GM12878 (cell line): ENCODE measurements at regions not wholly inside any gene's neighbourhood (a gene's known extent, or its start where the extent isn't known, plus 50 kb on each side); places are given as distances from the start of the nearest gene placed in this dataset.

Experiments used
- ATAC-seq: fragments of 200-7000 bp; cut with Tn5 transposase; 3 replicates; pipeline ENCODE4 v1.9.1; 2020; ENCODE audit warnings: mild to moderate bottlenecking, moderate library complexity
- BruUV-seq: library from RNA; stranded (reverse); fragments of 400-500 nt; replicated peaks from 2 replicates; lab custom pipeline; 2021; lab: Mats Ljungman, UMichigan
- CTCF ChIA-PET: fragments of 300-600 bp; sonication (Branson Sonifier 250); formaldehyde crosslinking; extraction: SDS; loops from one replicate; lab custom pipeline; 2021; ENCODE audit warnings: inconsistent platforms; lab: Yijun Ruan, JAX
- POLR2A ChIA-PET: fragments of 350-600 bp; formaldehyde crosslinking; extraction: SDS; loops from one replicate; lab custom pipeline; 2021; ENCODE audit warnings: inconsistent platforms; lab: Charles Lee
- RAD21 ChIA-PET: fragments of 300-600 bp; sonication (Branson Sonifier 250); formaldehyde crosslinking; loops from one replicate; lab custom pipeline; 2023; ENCODE audit warnings: antibody characterized with exemption; ENCODE audit not compliant: unreplicated experiment; lab: Charles Lee
- SMC1A ChIA-PET: fragments of 300-600 bp; sonication (Branson Sonifier 250); formaldehyde crosslinking; loops from one replicate; lab custom pipeline; 2023; ENCODE audit not compliant: unreplicated experiment, uncharacterized antibody; lab: Charles Lee
- DNase-seq: peaks from one replicate; pipeline ENCODE4 v3.0.0-alpha.2; 2011; ENCODE audit warnings: low read depth, low spot score
- FAIRE-seq: peaks from 3 replicates; lab custom pipeline; 2011; peaks lifted over from hg19 to GRCh38; lab: Jason Lieb, UNC
- H2AFZ ChIP-seq: 2 replicates; pipeline ENCODE4 v1.6.0; 2011; ENCODE audit warnings: low read depth, low read length, control low read depth; ENCODE audit not compliant: control insufficient read depth
- H3K27ac ChIP-seq: 2 replicates; pipeline ENCODE4 v1.5.1; 2011; ENCODE audit warnings: control low read depth; ENCODE audit not compliant: control insufficient read depth, insufficient read depth
- H3K27me3 ChIP-seq, 2 experiments: replicated peaks in 1 of 2; 2 replicates each; pipeline versions ENCODE4 v1.6.0 to v1.6.1; 2011; ENCODE audit warnings: low read length in 1 of 2; ENCODE audit not compliant: control insufficient read depth in 2 of 2, insufficient read depth in 2 of 2
- H3K36me3 ChIP-seq, 2 experiments: 2 replicates each; pipeline ENCODE4 v1.5.1; 2011; ENCODE audit warnings: low read length in 1 of 2; ENCODE audit not compliant: control insufficient read depth in 2 of 2, insufficient read depth in 2 of 2
- H3K4me1 ChIP-seq: 2 replicates; pipeline ENCODE4 v1.6.1; 2011; ENCODE audit warnings: mild to moderate bottlenecking, low read length, moderate library complexity, mixed read lengths; ENCODE audit not compliant: control insufficient read depth, insufficient read depth
- H3K4me2 ChIP-seq: 2 replicates; pipeline ENCODE4 v1.6.0; 2011; ENCODE audit warnings: control low read depth; ENCODE audit not compliant: control insufficient read depth, insufficient read depth
- H3K4me3 ChIP-seq: fragments of 200-600 bp; sonication (generic); 2 replicates; pipeline ENCODE4 v1.5.1; 2016
- H3K79me2 ChIP-seq: 2 replicates; pipeline ENCODE4 v1.6.0; 2011; ENCODE audit warnings: low read length; ENCODE audit not compliant: control insufficient read depth, insufficient read depth
- H3K9ac ChIP-seq: 2 replicates; pipeline ENCODE4 v1.8.0; 2011; ENCODE audit warnings: low read length, control low read depth, mixed read lengths; ENCODE audit not compliant: control insufficient read depth, insufficient read depth
- H3K9me3 ChIP-seq: replicated peaks from 3 replicates; pipeline ENCODE4 v1.5.1; 2011; ENCODE audit warnings: mild to moderate bottlenecking, low read length; ENCODE audit not compliant: control insufficient read depth, insufficient read depth
- H4K20me1 ChIP-seq: 2 replicates; pipeline ENCODE4 v1.6.0; 2011; ENCODE audit not compliant: control insufficient read depth, insufficient read depth
- ASH2L ChIP-seq: fragments of 300-600, 200-600 bp; sonication (generic); IDR thresholded peaks from 2 replicates; pipeline ENCODE4 v1.6.1; 2017; ENCODE audit warnings: low read depth, mild to moderate bottlenecking, borderline replicate concordance
- BCL11A ChIP-seq: IDR thresholded peaks from 2 replicates; pipeline ENCODE4 v1.6.1; 2011; ENCODE audit warnings: low read depth, low read length
- GABPA ChIP-seq: IDR thresholded peaks from 2 replicates; pipeline ENCODE4 v1.6.1; 2014; ENCODE audit warnings: antibody characterized with exemption, low read depth, mild to moderate bottlenecking, inconsistent platforms
- MTA2 ChIP-seq: fragments of 450-650 bp; IDR thresholded peaks from 2 replicates; pipeline ENCODE4 v1.6.1; 2016; ENCODE audit warnings: low read depth, mild to moderate bottlenecking, moderate library complexity
- NFXL1 ChIP-seq: fragments of 450-650 bp; IDR thresholded peaks from 2 replicates; pipeline ENCODE4 v1.6.1; 2017; ENCODE audit warnings: antibody characterized with exemption, mild to moderate bottlenecking, borderline replicate concordance
- SIN3A ChIP-seq: IDR thresholded peaks from 2 replicates; pipeline ENCODE4 v1.6.1; 2012; ENCODE audit warnings: low read depth, low read length, improper control_type of control experiment
- SREBF1 ChIP-seq: IDR thresholded peaks from 2 replicates; pipeline ENCODE4 v1.6.1; 2012; ENCODE audit warnings: mild to moderate bottlenecking, low read length
- TARDBP ChIP-seq: IDR thresholded peaks from 2 replicates; pipeline ENCODE4 v1.6.1; 2016; ENCODE audit warnings: borderline replicate concordance
- ZNF24 ChIP-seq: fragments of 450-650 bp; IDR thresholded peaks from 2 replicates; pipeline ENCODE4 v1.6.1; 2017; ENCODE audit warnings: antibody characterized with exemption, mild to moderate bottlenecking
- WGBS: methylation state at CpG from one replicate; pipeline ENCODE4 v1.1.6; 2016; ENCODE audit warnings: low lambda C conversion rate; ENCODE audit not compliant: insufficient replicate concordance, insufficient coverage; ENCODE audit errors: missing lambda C conversion rate; 5-methylcytosine and 5-hydroxymethylcytosine counted together
- in situ Hi-C: fragments of 300-500 bp; cut with MboI; formaldehyde crosslinking; loops from 9 replicates; pipeline ENCODE4 v1.14.3; 2018; ENCODE audit warnings: mixed read lengths
- intact Hi-C: fragments of 100-400 bp; cut with micrococcal nuclease; formaldehyde crosslinking; loops from one replicate; pipeline ENCODE4 v1.14.2; 2022; ENCODE audit not compliant: unreplicated experiment
- TF ChIP-seq, protein P1 (sequence below): fragments of 450-650 bp; IDR thresholded peaks from 2 replicates; pipeline ENCODE4 v1.6.1; 2018; ENCODE audit warnings: borderline replicate concordance, mild to moderate bottlenecking; ENCODE audit not compliant: partially characterized antibody
- TF ChIP-seq, protein P2 (sequence below), 3 experiments: IDR thresholded peaks in 2 of 3; conservative IDR thresholded peaks in 1 of 3; 2 replicates each; pipeline ENCODE4 v1.5.1; 2011; ENCODE audit warnings: low read depth in 3 of 3, low read length in 3 of 3, mild to moderate bottlenecking in 3 of 3, control low read depth in 2 of 3, moderate library complexity in 2 of 3, inconsistent platforms in 1 of 3, mixed read lengths in 1 of 3; ENCODE audit not compliant: control insufficient read depth in 2 of 3, insufficient read depth in 1 of 3; ENCODE audit errors: extremely low read depth in 1 of 3
- TF ChIP-seq, protein P3 (sequence below): fragments of 450-650 bp; IDR thresholded peaks from 2 replicates; pipeline ENCODE4 v1.6.1; 2017; ENCODE audit warnings: antibody characterized with exemption, mild to moderate bottlenecking, moderate library complexity
- TF ChIP-seq, protein P4 (sequence below): fragments of 450-650 bp; IDR thresholded peaks from 2 replicates; pipeline ENCODE4 v1.6.1; 2017; ENCODE audit warnings: mild to moderate bottlenecking, low read depth, inconsistent platforms; ENCODE audit not compliant: poor library complexity, severe bottlenecking

DNA sequence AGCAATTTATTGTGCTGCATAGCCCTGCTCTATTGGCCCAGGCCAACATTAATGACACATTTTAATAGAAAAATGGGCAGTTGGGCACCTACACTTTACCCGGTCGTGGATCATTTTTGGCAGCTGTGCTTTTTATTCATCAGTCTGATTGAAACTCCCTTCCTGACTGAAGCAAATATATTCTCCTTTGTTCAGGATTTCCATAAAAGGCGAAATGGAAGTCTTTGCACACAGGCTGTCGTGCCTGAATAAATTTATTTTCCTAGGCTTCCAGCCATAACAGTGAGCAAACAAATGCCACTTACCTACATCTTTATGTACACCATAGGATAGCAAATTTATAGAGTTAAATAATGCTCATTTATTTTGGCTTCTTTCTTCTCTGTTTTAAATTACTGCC is 480.7 kb upstream of the DCN start (continued):
- TF ChIP-seq MTA2 (no peak), ZNF24 (no peak)

DNA sequence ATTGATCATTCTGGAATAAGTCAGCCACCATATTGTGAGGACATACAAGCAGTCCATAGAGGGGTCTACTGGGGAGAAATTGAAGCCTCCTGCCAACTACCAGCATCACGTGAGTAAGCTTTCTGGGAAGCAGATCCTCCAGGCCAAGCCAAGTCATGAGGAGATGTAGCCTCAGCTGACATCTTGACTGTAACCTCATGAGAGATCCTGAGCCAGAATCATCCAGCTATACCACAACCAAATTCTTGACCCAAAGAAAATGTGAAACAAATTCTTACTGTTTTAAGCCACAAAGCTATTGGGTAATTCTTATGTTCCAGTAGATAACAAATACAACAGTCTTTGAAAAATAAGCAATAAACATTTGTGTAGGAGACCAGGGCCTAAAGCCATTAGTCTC is 479.4 kb upstream of the DCN start:
- H3K4me1 ChIP-seq: no peaks in the 10 kb centered on the region
- no peak overlapping the region for H3K4me2 ChIP-seq
- no TSS peak for BruUV-seq
- in situ Hi-C loops: no loop called here
- no peak overlapping the region for H2AFZ ChIP-seq
- no peaks in the 10 kb centered on the region for H3K79me2 ChIP-seq
- no peaks in the 10 kb centered on the region for H3K9me3 ChIP-seq
- H4K20me1 ChIP-seq: no peaks in the 10 kb centered on the region
- intact Hi-C loops: no loop called here
- H3K27me3 ChIP-seq: no peaks in the 10 kb centered on the region
- no peaks in the 10 kb centered on the region for H3K36me3 ChIP-seq
- no peak overlapping the region for H3K4me3 ChIP-seq
- no peak for ATAC-seq
- RAD21 ChIA-PET: no interaction called here
- POLR2A ChIA-PET: no interaction called here
- H3K27ac ChIP-seq: no peak overlapping the region
- SMC1A ChIA-PET: no interaction called here
- DNase-seq: no peak
- CTCF ChIA-PET: no interaction called here
- 5% methylated on average over 1 of the region's 1 CpG for WGBS
- FAIRE-seq: no peak
- no peak overlapping the region for H3K9ac ChIP-seq
- TF ChIP-seq, protein P1, sequence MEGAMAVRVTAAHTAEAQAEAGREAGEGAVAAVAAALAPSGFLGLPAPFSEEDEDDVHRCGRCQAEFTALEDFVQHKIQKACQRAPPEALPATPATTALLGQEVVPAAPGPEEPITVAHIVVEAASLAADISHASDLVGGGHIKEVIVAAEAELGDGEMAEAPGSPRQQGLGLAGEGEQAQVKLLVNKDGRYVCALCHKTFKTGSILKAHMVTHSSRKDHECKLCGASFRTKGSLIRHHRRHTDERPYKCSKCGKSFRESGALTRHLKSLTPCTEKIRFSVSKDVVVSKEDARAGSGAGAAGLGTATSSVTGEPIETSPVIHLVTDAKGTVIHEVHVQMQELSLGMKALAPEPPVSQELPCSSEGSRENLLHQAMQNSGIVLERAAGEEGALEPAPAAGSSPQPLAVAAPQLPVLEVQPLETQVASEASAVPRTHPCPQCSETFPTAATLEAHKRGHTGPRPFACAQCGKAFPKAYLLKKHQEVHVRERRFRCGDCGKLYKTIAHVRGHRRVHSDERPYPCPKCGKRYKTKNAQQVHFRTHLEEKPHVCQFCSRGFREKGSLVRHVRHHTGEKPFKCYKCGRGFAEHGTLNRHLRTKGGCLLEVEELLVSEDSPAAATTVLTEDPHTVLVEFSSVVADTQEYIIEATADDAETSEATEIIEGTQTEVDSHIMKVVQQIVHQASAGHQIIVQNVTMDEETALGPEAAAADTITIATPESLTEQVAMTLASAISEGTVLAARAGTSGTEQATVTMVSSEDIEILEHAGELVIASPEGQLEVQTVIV: no peak
- TF ChIP-seq SIN3A (no peak), ASH2L (no peak), NFXL1 (no peak), BCL11A (no peak), SREBF1 (no peak), ZNF24 (no peak), TARDBP (no peak), GABPA (no peak)
- TF ChIP-seq, protein P2, sequence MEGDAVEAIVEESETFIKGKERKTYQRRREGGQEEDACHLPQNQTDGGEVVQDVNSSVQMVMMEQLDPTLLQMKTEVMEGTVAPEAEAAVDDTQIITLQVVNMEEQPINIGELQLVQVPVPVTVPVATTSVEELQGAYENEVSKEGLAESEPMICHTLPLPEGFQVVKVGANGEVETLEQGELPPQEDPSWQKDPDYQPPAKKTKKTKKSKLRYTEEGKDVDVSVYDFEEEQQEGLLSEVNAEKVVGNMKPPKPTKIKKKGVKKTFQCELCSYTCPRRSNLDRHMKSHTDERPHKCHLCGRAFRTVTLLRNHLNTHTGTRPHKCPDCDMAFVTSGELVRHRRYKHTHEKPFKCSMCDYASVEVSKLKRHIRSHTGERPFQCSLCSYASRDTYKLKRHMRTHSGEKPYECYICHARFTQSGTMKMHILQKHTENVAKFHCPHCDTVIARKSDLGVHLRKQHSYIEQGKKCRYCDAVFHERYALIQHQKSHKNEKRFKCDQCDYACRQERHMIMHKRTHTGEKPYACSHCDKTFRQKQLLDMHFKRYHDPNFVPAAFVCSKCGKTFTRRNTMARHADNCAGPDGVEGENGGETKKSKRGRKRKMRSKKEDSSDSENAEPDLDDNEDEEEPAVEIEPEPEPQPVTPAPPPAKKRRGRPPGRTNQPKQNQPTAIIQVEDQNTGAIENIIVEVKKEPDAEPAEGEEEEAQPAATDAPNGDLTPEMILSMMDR (IDR thresholded peaks at IDR 0.05 in 2 of 3, conservative IDR thresholded peaks at IDR 0.05 in 1 of 3; ENCODE audit: control insufficient read depth in 2 of 3, extremely low read depth in 1 of 3, insufficient read depth in 1 of 3, low read depth in 3 of 3, low read length in 3 of 3): no peak
- TF ChIP-seq, protein P3, sequence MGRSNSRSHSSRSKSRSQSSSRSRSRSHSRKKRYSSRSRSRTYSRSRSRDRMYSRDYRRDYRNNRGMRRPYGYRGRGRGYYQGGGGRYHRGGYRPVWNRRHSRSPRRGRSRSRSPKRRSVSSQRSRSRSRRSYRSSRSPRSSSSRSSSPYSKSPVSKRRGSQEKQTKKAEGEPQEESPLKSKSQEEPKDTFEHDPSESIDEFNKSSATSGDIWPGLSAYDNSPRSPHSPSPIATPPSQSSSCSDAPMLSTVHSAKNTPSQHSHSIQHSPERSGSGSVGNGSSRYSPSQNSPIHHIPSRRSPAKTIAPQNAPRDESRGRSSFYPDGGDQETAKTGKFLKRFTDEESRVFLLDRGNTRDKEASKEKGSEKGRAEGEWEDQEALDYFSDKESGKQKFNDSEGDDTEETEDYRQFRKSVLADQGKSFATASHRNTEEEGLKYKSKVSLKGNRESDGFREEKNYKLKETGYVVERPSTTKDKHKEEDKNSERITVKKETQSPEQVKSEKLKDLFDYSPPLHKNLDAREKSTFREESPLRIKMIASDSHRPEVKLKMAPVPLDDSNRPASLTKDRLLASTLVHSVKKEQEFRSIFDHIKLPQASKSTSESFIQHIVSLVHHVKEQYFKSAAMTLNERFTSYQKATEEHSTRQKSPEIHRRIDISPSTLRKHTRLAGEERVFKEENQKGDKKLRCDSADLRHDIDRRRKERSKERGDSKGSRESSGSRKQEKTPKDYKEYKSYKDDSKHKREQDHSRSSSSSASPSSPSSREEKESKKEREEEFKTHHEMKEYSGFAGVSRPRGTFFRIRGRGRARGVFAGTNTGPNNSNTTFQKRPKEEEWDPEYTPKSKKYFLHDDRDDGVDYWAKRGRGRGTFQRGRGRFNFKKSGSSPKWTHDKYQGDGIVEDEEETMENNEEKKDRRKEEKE: no peak
- TF ChIP-seq, protein P4, sequence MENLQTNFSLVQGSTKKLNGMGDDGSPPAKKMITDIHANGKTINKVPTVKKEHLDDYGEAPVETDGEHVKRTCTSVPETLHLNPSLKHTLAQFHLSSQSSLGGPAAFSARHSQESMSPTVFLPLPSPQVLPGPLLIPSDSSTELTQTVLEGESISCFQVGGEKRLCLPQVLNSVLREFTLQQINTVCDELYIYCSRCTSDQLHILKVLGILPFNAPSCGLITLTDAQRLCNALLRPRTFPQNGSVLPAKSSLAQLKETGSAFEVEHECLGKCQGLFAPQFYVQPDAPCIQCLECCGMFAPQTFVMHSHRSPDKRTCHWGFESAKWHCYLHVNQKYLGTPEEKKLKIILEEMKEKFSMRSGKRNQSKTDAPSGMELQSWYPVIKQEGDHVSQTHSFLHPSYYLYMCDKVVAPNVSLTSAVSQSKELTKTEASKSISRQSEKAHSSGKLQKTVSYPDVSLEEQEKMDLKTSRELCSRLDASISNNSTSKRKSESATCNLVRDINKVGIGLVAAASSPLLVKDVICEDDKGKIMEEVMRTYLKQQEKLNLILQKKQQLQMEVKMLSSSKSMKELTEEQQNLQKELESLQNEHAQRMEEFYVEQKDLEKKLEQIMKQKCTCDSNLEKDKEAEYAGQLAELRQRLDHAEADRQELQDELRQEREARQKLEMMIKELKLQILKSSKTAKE: no peak
